ENCODE measurements at regions not wholly inside any gene's neighbourhood (a gene's known extent, or its start where the extent isn't known, plus 50 kb on each side); places are given as distances from the start of the nearest gene placed in this dataset.
"Not testable (repeated sequence)": the region's sequence is repeated elsewhere in the genome, so short reads cannot be mapped to it uniquely, and the experiment has no call there.

- no peak for DNase-seq
Observed at GRCh38 chr4:179361978-179362486, 1919.8 kb upstream of the AGA start.

DNA sequence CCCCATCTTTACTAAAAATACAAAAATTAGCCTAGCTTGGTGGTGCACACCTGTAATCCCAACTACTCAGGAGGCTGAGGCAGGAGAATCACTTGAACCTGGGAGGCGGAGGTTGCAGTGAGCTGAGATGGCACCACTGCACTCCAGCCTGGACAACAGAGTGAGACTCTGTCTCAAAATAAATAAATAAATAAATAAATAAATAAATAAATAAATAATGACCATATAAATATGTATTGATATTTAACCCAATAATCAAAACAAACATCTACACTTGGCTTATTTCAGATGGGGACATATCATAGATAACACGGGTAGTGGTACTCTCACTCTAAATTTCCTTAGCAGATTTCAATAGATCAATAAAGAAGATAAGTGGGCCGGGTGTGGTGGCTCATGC lies 1923.7 kb upstream of the AGA start:
- not testable (repeated sequence) for DNase-seq

DNA sequence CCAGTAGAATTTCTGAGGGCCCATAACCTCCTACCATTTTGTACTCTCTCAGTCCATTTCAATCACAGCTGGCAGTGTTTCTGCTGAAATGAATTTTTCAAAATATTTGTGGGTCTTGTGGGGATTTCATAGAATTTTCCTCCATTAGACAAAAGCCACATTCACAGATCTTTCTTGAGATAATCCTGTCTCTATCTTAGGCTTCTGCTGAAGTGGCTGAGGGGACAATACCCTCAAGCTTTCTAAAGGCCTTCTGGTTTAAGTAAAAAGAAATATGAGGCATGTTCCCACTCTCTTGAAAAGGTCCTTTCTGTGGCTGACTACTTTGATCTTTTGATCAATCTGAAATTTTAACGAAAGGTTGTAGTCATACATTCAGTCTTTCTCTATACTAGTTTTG lies 1930.0 kb upstream of the AGA start:
- no peak for DNase-seq

DNA sequence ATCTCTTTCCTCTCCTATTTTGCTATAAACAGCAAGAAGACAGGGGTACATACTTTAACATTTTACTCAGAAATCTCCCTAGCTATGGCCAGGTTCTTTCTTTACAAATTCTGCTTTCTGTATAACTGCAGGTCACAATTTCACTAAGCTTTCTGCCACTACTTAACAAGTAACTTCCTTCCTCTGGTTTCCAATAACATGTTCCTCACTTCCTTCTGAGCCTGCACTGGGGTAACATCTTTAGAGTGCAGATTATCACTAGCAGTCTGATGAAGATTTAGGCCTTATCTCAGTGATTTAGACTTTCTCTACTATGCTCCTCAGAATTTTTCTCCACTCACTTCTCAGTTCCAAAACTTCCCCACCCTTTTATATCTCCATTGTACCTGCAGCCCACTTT lies 1930.5 kb upstream of the AGA start:
- no peak for DNase-seq

DNA sequence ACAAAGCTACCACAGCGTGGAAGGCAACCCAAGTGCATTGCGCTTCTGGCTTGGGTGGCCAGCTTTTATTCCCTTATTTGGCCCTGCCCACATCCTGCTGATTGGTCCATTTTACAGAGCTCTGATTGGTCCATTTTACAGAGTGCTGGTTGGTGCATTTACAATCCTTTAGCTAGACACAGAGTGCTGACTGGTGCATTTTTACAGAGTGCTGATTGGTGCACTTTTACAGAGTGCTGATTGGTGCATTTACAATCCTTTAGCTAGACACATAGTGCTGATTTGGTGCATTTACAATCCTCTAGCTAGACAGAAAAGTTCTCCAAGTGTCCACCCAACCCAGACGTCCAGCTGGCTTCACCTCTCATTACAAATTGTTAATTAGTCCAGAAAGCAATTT lies 1936.6 kb upstream of the AGA start:
- DNase-seq: not testable (repeated sequence)

- no peak for DNase-seq
Observed at GRCh38 chr4:179392787-179393186, 1950.5 kb upstream of the AGA start.

DNA sequence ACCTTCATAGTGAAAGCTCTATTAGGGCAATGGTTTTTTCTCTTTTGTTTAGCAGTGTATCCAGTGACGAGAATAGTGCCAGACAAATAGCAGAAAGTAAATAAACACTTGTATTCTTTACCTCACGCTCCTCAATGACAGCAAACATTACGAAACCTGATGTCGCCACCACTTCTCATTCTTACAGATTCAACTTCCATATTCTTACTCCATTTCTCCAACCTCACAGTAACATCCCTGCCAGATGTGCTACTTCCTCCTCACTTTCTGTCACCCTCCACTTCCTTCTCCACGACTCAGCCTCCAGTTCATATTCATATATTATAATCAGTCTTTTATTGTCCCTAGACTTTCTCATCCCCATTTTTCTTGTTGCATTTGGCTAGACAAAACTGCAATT lies 1956.2 kb upstream of the AGA start:
- no peak for DNase-seq

DNA sequence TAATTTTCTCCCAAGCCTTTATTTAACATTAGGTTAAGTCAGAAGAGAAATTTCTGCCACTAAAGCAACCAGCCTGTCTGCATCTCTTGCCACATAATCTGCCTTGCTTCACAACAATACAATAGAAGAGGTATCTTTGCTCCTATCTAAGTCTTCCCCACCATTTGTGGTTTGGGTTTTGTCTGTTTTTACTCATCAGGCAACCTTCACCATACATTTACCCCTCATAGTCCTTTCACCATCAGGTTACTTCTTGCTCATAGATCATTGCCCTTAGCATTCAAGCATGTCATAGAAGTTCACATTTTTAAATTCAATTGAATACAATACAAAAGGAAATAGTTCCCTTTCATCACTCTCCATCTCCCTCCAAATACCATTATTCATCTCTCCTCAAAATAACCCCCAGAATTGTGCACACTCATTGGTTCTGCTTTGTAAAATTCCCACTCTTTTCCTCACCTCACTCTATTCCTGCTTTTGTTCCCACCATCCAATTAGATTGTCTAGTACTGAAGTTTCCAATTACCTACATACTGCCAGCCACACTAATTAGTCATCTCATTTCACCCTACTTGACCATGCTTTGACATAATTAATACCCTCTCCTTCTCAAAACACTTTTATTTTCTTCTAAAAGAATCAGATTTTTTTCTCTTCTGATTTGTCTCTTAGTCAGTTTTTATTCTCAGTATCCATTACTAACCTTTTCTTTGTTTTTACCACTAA lies 1957.0 kb upstream of the AGA start:
- no peak for DNase-seq

- DNase-seq: no peak
Observed at GRCh38 chr4:179415037-179415846, 1973.0 kb upstream of the AGA start.

GRCh38 chr4:179415847-179416223 lies 1973.6 kb upstream of the AGA start:
- no peak for DNase-seq

GRCh38 chr4:179417357-179417756 lies 1975.1 kb upstream of the AGA start:
- DNase-seq: no peak

DNA sequence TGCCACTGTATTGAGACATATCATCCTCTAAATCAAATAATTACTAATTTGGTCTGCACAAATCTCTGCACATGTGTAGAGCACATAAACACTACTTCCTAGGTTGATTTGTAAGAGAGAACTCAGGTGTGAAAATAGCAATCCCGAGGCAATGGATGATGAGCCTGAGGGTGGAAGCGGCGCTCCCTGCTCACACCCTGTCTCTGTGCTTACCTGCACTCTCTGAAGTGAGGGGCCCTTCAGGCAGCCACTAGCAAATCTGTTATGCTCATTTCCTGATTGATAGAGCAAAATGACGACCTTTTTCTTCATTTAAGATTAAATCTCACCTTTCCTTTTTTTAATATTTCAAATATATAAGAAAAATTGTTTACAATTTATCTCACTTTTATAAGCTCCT lies 1995.7 kb upstream of the AGA start:
- no peak for DNase-seq

- no peak for DNase-seq
Observed at GRCh38 chr4:179441596-179441995, 1999.4 kb upstream of the AGA start.

GRCh38 chr4:179447308-179447707 lies 2005.1 kb upstream of the AGA start:
- no peak for DNase-seq

DNA sequence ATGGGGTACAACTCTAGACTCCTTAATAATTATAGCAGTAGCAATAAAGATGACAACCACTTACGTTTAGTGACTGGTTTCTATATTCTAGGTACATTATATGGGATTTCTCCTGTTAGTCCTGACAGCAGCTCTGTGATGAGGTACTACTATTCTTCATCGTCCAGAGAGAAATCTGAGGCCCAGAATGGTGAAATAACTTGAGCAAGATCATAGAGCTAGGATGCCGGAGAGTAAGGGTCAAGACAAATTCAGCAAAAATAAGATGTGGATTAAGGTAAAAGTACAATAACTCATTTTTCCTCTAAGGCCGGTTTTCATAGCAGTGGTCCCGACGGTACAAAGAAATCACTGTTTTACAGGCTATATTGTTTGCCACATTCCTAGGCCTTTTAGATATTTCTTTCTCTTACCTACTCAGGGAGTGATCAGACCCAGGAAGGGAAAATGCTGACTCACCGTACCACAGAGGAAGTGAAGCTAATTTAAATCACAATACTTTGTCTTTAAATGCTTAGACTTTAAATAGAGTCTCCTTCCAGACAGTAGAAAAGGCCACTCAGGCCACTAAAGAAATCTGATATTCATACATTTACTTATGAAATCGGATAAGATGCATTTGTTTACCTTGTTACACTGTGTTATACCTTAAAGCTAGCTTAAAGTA lies 2023.0 kb upstream of the AGA start:
- no peak for DNase-seq

DNA sequence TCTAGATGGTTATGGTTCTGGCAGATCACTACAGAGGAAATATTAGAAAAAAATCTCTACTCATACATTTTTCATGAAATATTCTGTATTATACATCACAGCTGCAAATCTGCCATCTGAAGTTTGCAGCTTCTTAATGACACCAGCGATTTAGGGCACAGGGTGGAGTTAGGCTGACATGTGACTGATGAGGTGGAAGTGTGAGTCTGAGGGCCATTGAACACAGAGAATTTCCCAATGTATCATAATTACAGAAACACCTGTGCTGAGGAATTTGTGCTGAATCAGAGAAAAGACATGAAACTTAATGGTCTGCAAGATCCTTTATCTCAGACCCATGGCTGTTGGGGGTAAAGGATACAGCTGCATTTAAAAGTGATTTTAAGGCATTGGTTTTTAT lies 2025.6 kb upstream of the AGA start:
- DNase-seq: no peak

- DNase-seq: no peak
Observed at GRCh38 chr4:179472164-179472563, 2029.9 kb upstream of the AGA start.

- DNase-seq: no peak
Observed at GRCh38 chr4:179478608-179479007, 2036.4 kb upstream of the AGA start.

DNA sequence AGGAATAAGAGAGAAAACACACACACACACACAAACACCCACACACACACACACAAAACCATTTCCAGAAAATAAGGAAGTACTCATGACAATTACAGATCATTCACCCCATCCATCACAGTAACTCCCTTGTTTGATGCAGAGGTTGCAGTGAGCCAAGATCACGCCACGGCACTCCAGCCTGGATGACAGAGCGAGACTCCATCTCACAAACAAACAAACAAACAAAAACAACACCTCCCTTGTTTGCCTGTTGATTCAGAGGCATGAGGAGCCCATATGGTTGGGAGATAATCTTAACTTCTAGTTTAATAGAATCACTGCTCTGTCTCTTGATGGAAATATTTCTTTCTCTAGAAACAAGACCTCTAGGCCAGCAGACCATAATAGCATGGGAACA lies 2043.5 kb upstream of the AGA start:
- DNase-seq: no peak

GRCh38 chr4:179486570-179487335 lies 2044.5 kb upstream of the AGA start:
- no peak for DNase-seq

DNA sequence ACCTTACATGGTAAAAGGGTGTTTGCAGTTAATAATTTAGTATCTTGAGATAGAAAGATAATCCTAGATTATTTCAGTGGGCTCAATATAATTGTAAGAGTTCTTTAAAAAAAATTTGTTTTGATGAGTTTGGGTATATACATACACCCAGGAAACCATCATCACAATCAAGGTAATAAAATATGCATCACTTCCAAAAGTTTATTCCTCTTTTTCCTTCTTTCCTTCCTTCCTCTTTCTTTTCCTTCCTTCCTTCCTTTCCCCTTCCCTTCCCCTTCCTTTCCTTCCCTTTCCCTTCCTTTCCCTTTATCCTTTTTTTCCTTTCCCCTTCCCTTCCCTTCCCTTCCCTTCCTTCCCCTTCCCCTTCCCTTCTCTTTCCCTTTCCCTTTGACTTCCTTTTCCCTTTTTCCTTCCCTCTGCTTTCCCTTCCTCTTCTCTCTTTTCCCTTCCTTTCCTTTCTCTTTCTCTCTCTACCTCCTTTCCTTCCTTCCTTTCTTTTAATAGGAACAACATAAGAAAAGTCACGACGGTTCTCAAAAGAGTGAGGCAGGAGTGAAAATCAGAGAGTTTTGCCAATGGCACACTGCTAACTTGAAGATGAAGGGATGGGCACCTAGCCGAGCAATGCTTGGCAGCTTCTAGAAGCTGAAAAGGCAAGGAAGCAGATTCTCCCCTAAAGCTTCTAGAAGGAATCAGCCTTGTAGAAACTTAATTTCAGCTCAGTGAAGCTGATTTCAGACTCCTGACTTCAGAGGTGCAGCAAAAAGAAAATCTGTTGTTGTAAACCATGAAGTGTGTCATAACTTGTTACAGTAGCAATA lies 2050.2 kb upstream of the AGA start:
- DNase-seq: no peak

DNA sequence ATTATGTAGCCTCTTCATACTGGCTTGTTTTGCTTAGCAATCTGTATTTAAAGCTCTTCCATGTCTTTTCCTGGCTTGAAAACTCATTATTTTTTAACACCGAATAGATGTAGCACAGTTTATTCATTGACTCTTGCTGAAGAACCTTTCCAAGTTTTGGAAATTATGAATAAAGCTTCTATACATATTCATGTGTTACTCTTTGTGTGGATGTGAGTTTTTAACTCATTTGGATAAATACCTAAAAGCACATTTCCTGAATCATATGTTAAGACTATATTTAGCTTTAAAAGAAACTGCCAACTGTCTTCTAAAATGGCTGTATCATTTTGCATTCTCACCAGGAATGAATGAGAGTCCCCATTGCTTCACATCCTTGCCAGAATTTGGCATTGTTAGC lies 2061.7 kb upstream of the AGA start:
- no peak for DNase-seq

Data from CD4-positive, alpha-beta T cell treated with Interleukin-10 for 1 hour (primary cell).